ENCODE measurements at regions not wholly inside any gene's neighbourhood (a gene's known extent, or its start where the extent isn't known, plus 50 kb on each side); places are given as distances from the start of the nearest gene placed in this dataset.

DNA sequence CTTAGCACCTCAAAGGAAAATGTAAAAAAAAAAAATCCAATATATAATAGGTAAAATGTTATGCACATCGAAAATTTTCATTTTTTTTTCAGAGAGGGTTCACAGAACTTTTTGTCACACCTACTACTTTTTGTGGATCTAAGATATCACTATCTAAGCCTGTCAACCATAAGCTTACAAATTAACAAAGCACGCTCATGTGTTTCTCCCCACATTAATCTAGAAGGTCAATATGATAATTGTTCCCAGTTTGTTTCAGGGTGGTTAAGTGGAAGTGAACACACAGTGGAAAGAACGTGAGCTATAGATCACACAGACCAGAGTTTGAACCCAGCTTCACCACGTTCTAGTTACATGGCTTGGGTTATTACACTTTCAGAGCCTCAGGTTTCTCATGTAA is 78.6 kb upstream of the ROBO2 start:
- DNase-seq (ENCODE audit: low spot score): no peak

DNA sequence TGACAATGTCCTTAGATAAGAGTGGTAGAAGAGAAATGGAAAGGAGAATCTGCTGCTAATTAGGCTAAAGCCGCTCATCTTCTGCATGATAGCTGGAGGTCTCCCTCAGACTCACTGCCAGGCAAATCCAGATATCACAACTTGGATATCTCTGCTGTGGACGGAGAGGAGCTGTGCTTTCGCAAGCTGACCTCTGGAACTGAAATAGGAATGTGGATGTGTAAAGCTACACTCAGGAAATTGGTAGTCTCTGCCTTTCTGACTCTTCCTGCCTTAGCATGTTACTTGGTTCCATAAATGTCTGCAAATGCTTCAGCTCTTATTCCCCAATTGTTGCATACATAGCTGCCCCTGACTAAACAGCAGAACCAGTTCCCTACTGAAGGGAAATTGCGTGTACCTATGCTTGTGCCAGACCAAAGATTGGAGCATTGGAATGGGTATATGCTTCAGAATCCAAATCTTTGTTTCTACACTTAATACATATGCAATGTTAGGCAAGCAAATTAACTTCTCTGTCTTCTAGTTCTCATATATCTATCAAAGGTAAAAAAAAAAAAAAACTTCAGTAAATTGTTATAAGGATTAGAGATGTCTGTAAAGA is 74.7 kb upstream of the ROBO2 start:
- DNase-seq (ENCODE audit: low spot score): peak; percentile 52

DNA sequence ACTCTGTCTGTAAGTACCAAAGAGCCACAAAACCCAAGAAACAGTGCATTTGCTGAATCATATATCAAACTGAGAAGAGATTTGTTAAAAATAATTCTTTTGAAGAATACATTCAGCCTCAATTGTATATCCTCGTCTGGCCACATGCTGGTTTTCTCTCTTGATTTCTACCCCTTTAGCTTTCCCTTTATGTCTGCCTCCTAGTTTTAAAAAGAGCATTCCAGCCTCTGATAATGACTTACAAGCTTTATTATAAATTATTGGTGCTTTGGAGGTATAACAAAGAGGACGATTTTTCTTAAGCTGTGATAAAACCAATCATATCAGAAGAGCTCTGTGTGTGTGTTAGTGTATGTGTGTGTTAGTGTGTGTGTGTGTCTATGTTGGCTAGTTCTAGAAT is 70.4 kb upstream of the ROBO2 start:
- peak; percentile 15 for DNase-seq (ENCODE audit: low spot score)

DNA sequence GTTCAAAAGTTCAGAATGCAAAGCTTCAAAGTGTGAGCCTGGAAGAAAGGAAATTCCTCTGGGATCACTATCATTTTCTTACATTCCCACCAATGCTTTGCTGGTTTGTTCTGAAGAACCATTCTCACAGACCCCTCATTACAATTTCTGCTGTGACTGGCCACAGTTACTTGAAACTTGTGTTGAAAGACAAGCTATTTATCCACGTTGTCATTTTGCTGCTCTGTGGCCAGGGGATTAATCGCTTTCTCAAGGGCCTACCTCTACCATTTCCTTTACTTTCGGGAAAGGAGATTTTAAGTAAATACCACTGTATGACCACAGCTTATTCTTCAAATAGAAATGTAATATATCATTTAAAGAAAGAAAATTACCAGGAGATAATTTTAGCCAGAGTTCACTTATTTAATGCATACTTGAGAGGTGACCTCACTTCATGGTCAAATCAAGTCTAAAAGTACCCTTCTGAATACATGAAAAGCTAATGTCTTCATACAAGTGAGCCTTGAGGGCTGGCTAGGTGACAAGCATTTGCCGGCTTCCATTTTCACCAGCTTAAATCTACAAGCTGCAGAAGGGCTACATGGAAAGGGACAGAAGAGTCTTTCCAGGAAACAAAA is 69.8 kb upstream of the ROBO2 start:
- peak; percentile 34 for DNase-seq (ENCODE audit: low spot score)

DNA sequence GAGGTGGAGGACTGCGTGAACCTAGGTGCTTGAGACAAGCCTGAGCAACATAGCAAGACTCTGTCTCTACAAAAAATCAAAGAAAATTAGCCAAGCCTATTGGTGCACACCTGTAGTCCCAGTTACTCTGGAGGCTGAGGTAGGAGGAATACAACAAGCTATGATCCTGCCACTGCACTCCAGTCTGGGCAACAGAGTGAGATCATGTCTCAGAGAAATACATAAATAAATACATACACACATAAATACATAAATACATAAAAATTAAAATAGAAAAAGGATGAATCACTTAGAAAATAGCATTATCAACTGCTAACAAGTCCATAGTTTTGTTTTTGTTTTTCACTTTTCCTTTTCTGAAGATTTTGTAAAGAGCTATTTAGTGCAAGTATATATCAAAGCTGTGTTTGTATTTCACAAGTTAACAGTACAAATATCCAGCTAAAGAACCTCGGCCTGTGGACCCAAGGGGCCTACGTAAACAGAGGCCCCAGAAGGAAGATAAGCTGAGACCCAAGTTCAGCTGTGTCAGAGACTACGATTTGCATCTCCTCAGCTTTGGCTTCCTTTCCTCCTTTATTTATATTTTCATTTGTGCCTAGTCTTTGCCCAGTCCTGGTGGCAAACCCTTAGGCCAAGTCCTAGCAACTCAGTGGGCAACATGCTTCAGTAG is 67.1 kb upstream of the ROBO2 start:
- no peak for DNase-seq (ENCODE audit: low spot score)

DNA sequence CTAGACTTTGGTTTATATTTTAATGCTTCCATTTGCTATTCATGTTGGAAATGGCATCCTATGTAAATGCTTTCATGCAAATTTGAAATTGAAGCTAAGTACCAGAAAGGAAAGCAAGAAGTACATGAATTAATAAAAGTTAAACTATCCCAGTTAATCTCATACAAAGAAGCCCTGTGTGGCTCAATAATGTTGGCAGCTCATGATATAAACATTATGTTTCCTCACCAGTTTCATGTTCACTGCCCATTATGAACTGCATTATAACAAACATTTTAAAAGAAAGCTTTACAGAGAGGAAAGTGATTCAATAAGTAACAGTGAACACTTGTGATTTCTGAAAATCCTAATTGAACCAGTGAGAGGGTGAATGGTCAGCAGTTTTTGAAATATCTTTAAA is 62.9 kb upstream of the ROBO2 start:
- DNase-seq (ENCODE audit: low spot score): no peak

DNA sequence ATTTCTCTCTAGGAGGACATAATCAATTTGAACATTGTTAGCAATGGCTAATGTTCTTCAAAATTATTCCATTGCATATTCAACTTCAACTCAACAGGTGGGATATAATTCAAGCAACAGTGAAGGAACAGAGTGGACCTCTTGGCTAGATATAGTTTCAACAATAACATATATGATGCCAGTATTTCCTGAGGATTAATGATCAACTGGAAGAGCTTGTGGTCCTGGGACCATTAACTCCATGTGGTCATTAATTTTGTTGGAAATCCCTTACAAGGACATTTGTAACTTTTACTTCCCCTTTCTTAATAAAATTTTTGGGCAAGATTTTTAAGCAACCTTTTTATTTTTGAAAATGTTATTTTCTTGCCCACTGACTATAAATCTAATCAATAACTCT is 54.3 kb upstream of the ROBO2 start:
- no peak for DNase-seq (ENCODE audit: low spot score)

DNA sequence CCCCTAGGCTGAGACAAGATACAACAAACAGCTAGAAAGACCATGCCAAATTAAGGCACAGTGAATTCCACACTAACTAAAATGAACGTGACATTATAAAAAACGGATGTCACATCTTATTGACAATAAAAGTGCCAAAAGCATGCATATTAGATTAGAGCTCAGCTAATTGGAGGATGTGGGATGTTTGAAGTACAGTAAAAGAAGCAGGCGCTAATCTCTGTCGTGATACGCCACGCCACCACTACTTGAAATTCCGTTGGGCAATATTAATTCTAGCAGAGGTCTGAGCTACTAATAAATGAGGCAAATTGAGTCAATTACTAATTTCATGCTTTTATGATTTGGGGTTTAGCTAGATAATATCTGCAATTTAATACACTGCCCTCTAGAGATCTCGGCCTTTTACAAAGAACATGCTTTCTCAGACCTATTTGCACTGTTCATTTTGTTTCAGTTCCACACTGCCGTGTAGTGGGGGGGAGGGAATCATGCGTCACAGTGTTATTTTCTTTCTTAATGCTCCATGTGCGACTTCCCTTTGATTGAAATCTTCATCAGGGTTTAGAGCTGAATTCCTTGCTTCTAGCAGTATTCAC is 52.9 kb upstream of the ROBO2 start:
- DNase-seq (ENCODE audit: low spot score): no peak

All from umbilical cord (tissue), 1 donor.